ENCODE measurements at regions not wholly inside any gene's neighbourhood (a gene's known extent, or its start where the extent isn't known, plus 50 kb on each side); places are given as distances from the start of the nearest gene placed in this dataset.

GRCh38 chr5:34553581-34553980, 102.5 kb upstream of the RAI14 start (continued):
- no peak for TF ChIP-seq ZNF609 (CRISPR knock-in tag; IDR thresholded peaks at IDR 0.05; ENCODE audit: borderline replicate concordance)
- no peak for TF ChIP-seq TSHZ1 (CRISPR knock-in tag; IDR thresholded peaks at IDR 0.05)
- TF ChIP-seq ESRRB (CRISPR knock-in tag; IDR thresholded peaks at IDR 0.05; ENCODE audit: borderline replicate concordance): no peak
- no peak for TF ChIP-seq MYNN (IDR thresholded peaks at IDR 0.05)
- no peak for TF ChIP-seq MYNN (CRISPR knock-in tag; IDR thresholded peaks at IDR 0.05)
- no peak for TF ChIP-seq KLF13 (tag; IDR thresholded peaks at IDR 0.05; ENCODE audit: borderline replicate concordance, low read depth)
- no peak for TF ChIP-seq FOXA1 (IDR thresholded peaks at IDR 0.05; ENCODE audit: borderline replicate concordance)
- no peak for TF ChIP-seq AFF4 (CRISPR knock-in tag; IDR thresholded peaks at IDR 0.05)
- TF ChIP-seq MNT (conservative IDR thresholded peaks at IDR 0.05): peak; percentile 27 to 59; a peak in 2 of 4 replicates
- peak; percentile 75; the same call in 1 of the 2 replicates for TF ChIP-seq GATAD2A (IDR thresholded peaks at IDR 0.05)
- TF ChIP-seq BCOR (IDR thresholded peaks at IDR 0.05): no peak; the same call in 1 of the 2 replicates
- TF ChIP-seq DACH1 (IDR thresholded peaks at IDR 0.05; ENCODE audit: partially characterized antibody): no peak
- TF ChIP-seq ZNF444 (CRISPR knock-in tag; IDR thresholded peaks at IDR 0.05): no peak
- TF ChIP-seq RBM39 (optimal IDR thresholded peaks at IDR 0.05; ENCODE audit: low read depth, low read length): no peak
- no peak for TF ChIP-seq COPS2 (conservative IDR thresholded peaks at IDR 0.05)
- no peak for TF ChIP-seq RBM34 (IDR thresholded peaks at IDR 0.05; ENCODE audit: borderline replicate concordance, insufficient read depth, low read length)

Measured in K562 (cell line).